ENCODE measurements at regions not wholly inside any gene's neighbourhood (a gene's known extent, or its start where the extent isn't known, plus 50 kb on each side); places are given as distances from the start of the nearest gene placed in this dataset.
"Not testable (repeated sequence)": the region's sequence is repeated elsewhere in the genome, so short reads cannot be mapped to it uniquely, and the experiment has no call there.

DNA sequence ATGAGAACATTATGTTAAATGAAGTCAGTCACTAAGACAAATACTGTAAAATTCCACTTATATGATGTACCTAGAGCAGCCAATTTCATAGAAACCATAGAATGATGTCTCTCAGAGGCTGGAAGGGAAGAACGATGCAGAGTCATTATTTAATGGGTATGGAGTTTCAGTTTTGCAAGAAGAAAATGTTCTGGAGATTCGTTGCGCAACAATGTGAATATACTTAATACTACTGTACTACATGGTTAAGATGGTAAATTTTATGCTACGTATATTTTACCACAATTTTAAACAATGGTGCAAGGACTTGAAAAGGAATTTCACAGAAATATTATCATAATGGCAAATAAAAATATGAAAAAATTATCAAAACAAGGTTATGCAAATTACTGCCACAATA, 972.6 kb downstream of the KCNMA1 start:
- no peak for DNase-seq (ENCODE audit: low spot score)

DNA sequence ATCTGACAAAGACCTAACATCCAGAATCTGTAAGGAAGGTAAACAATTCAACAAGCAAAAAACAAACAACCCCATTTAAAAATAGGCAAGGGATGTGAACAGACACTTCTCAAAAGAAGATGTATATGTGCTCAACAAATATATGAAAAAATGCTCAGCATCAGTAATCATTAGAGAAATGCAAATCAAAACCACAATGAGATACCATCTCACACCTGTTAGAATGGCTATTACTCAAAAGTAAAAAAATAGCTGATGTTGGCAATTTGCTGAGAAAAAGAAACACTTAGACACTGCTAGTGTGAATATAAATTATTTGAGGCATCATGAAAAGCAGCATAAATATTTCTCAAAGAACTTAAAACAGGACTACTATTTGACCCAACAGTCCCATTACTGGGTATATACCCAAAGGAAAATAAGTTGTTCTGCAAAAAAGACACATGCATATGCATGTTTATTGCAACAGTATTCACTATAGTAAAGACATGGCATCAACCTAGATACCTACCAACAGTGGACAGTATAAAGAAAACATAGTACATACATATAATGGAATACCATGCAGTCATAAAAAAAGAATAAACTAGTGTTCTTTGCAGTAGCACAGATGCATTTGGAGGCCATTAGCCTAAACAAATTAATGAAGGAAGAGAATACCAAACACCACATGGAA, 980.1 kb downstream of the KCNMA1 start:
- no peak for DNase-seq (ENCODE audit: low spot score)

DNA sequence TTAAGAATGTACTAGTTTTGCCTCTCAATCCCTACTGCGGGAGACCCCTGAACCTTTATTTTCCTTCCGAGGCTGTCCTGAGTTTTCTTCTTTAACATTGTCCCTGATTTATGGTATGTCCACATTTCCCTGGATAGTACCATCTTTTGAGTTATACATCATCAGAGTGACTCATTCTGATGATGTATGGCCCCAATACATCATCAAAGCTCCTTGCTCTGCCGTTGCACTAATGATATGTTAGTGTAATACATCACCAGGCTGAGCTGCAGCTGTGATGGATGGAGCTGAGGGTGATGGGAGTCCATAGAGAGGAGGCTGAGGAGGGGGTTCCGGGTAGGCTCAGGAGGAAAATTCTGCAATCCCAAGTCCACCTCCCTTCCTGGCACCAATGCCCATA, 986.5 kb downstream of the KCNMA1 start:
- no peak for DNase-seq (ENCODE audit: low spot score)

DNA sequence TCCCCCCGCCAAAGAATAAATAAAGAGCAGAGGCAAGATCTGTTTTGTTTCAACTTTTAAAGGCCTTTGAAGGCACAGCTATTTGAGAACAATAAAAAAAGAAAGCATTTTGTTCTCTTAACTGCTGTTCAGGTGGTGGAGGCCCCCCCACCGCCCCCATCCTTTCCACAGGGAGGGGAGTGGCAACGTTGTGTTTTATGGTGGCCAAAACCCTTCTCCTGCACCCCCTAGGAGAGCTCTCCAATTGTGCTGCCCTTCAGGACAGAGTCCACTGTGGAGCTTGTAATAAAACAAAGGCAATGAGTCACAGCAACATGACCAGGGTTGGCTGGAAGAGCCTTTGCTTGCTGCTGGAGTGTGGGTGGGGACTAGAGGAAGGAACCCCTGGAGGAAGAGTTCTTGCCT, 987.9 kb downstream of the KCNMA1 start:
- no peak for DNase-seq (ENCODE audit: low spot score)

DNA sequence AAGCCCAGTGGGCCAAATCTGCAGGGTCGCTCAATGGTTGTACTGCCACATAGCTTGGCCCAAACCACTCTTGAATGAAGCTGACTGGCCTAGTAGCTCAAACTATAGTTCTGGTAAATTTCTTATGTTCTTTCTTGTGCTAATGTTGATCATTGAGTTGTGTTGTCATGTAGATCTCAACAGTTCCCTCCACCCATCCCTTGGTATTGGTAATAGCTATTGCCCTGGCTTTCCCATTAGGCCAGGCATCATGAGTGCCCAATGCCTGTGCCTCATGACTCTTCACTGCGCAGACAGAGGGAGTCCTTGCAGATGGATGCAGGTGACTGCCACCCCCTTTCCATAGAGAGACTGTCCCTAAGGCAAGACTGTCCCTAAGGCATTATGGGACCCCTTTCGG, 988.4 kb downstream of the KCNMA1 start:
- DNase-seq (ENCODE audit: low spot score), result no peak

DNA sequence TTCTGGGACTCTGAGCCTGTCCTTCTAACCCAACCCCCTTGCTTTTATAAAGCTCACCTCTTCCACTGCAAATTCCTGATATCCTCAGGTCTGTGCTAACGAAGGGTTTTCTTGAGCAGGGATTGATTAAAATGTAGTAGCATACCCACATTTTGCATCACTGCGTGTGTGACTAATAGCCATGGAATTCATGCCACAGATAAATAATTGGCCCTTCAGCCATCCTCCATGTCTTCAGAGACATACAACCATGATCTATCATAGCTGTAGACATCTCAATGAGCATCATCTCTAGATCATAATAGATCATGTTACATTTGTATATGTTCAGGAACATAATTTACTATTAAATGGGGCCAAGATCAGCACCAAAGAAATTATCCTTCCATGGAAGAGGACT, 990.3 kb downstream of the KCNMA1 start:
- no peak for DNase-seq (ENCODE audit: low spot score)

DNA sequence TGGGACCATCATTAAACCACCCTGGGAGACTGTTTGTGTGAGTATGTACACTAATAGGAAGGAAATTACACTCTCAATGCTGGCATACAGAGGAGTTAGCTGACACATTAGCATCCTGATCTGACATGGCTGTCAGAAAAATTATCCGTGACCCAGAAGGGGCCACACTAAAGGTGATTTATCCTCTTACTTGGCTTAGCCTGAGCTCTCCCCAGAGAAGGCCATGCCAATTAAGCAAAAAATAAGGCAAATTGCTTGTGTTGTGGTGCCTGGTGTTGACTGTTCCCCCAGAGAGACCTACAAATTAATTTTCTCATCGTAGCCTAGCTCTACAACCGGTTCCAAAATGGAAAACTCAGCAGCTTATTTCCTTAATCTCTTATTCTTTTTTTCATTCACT, 992.3 kb downstream of the KCNMA1 start:
- no peak for DNase-seq (ENCODE audit: low spot score)

DNA sequence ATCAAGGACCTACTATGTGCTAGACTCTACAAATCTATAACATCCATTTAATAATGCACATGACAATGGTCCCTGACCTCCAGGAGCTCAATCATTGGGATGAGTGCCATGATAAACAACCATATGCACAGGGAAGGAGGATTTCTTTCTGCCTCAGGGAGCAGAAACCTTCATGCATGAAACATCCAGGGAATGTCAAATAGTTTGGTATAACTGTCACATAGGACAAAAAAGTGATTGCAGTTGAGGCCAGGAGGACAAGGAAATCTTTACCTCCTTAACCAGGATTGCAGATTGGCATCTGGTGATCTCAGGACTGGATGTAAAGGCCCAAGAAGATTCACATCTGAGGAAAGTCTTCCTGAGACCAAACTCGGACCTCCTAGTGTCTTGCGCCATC, 993.1 kb downstream of the KCNMA1 start:
- no peak for DNase-seq (ENCODE audit: low spot score)

DNA sequence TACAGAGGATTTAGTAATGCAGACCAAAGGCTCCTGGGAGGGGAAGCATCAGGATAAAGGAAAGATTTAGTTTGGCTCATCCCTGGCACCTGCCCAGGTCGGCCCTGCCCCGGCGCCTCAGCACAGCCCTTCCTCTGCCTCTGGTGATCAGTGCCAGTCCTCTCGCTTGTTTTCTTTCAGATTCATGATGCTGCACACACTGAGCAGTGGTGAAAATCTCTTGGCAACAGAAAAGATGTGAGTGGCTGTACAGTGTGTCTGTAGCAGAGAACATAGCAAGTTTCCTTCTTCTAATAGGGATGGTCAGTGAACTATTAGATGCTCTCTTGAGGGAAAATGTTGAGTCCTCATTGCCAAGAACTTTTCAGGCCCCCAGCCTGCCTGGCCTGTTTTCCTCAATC, 994.1 kb downstream of the KCNMA1 start:
- DNase-seq (ENCODE audit: low spot score), result peak; percentile 20

DNA sequence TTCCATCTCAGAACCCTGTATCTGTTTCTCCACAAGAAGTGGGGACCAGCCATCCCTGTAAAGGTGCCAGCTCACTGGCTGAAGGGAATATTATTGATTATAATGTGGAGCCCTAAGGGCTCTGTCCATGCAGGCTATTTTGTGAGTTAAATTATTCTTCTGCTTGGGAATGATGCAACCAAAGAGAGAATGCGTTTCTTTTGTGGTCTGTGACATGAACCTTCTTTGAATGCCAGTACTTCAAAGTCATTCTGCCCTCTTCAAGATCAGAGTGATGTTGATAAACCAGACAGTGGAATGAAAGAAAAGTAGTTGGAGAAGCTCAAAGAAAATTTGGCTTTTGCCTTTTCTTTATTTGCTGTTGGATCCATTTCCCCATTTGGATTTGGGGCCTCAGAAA, 995.2 kb downstream of the KCNMA1 start:
- no peak for DNase-seq (ENCODE audit: low spot score)

DNA sequence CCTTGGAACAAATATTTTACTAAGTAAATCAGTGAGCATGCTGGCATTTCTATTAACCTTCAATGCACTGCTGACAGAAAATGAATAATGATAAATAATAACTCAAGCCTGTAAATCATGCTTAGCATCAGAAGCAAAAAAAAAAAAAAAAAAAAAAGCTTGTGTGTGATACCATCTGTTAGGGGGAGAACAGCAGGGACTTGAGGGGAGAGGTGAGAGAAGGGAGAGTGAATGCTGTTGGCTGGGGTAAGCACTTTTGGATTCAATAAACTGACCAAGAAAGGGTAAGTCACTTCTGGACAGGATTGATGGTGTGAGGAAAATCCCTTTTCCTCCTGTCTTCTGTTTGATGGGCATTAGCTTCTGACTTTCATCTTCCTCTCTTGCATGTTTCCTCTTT, 996.4 kb downstream of the KCNMA1 start:
- DNase-seq (ENCODE audit: low spot score), result no peak

DNA sequence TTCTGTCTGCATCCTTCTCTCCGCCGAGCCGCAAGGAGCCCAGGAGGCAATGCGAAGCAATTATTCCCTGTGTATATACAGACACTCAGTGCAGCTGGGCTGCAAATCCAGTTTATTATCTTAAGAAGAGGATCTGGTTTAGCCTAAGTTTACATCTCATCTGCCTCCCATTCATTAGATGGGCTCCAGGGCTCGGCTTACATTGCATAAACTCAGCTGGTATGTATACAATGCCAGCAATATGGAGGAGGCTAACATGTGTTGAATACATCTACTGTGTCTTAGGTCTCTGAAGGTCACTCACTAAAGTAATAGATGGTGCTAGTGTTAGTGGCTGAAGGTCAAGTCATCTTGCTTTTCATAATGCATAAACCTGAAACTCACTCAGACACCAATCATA, 996.8 kb downstream of the KCNMA1 start:
- no peak for DNase-seq (ENCODE audit: low spot score)

DNA sequence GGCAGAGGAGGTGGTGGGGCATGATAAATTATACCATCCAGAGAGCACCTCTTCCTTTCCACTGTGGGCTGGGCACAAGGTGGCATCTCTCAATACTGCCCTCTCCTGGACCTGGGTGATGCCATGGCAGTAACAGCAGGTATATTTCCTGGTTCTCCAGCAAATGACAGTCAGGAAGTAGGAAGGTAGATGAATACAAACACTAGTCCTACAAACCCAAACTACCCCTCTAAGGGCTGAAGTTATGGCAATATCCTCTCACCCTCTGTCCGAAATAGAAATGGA, 1004.9 kb downstream of the KCNMA1 start:
- DNase-seq (ENCODE audit: low spot score), result peak; percentile 15

DNA sequence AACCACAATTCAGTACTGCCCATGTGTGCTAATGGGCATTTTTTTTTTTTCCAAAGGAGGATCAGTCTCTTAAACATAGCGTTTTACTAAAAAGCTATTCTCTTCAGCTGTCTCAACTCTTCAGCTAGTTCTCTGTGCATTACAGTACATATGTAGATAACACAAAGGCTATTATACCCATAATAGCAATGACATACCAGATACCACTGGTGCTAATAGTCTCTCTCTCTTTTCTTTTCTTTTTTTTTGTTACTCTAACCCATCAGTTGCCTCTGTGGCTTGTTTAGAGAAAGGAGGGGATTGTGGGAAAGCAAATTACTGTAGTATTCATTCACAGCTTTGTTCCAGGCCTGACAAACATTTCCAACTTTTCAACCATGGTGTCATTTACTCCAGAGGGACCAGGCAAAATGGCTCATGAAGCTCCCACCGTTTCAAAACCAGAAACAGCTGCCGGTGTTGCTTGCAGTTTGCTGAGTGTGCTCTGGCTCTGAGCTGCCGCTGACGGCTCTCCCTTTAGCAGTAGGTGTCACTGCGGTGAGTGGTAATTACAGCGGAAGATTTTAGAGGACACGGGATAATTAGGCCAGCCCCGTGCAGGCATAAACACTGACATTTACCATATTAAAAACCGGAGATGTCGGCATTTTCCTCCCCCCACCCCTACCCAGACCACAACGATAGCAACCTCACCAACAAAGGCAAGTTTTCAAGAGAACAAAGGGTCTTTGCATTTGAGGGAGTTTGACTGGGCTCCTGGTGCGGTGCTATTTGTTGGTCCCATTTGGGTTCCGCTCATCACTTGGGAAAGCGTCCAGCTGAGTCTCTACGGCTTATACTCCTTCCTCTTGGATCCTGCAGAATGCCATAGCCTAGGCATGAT, 1005.5 kb downstream of the KCNMA1 start:
- peak; percentile 17 for DNase-seq (ENCODE audit: low spot score)

DNA sequence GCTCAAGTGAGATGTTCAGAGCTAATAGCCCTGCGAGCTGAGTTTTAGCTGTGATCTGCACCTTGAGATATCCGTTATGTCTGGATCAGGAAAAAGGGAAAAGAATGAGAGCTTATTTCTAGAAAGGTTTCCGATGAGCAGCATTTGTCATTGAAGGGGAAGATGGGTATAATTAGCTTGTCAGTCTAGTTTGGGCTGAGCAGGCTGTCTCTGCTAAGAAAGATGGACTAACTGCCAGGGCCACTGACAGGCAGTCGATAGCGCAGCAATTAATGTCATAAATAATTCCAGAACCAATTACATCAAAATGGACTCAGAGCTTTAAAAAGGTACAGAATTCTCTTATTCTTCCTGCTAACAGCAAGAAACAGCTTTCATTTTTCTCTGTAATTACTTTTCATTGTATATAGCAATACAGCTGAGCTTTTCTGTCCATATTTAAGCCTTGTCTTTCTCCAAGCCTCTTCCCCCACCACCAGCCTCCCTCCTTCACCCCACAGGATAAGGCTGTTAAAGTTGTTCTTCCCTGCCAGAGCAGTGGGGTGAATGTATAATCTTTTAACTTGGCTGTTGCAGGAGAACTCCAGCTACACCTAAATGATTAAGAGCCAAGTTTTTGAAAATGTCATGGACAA, 1006.5 kb downstream of the KCNMA1 start:
- DNase-seq (ENCODE audit: low spot score), result no peak

DNA sequence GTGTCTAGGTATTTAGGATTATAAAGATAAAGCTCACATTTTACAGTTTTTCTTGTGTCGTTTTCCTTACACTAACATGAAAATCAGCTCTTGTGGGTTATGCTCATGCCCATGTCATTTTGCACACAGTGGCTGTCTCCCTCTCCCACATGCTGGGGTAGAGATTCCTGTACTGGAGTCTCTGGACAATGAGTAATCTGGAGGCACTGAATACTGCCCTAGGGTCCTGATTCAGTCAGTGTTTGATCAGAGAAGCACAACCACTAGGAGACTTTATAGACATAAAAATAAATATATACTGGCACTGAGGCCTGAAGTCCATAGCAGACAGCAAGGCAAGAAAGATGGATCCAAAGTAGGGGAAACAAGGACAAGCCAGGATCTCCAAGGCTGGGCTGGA, 1008.8 kb downstream of the KCNMA1 start:
- DNase-seq (ENCODE audit: low spot score), result no peak

DNA sequence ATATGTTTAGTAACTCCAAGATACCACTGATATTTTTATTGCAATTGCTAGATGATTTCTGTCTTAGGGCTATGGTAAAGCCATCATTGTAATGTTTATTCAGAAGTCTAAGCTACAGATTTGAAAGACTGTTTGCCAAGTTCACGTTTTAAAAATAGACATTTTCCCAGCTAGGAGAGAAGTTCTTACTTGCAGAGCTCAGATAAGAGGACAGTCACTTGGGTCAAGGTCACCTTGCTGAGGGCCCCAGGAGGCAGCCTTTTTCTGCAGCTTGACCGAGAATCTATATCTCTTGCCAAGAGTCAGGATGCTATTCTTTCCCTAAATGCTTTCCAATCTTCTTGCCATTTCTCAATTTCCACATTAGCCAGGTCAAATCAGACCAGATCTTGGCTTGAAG, 1011.2 kb downstream of the KCNMA1 start:
- no peak for DNase-seq (ENCODE audit: low spot score)

DNA sequence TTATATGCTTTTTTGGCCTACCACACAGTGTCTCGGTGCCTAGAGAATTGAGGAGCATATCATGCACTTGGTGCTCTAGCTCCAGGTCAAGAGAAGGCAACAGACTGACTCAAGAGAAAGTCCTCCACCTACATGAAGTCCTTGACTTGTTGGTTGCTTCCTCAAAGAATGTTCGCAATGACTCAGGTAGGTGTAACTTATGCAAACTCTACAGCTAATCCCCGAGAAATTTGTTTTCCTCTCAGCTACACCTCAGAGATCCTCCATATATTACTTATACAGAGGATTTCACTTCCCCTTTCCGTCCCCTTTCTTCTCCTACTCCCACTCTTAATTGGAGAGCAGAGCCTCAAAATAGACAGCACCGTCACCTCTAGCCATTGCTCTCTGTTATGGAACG, 1013.1 kb downstream of the KCNMA1 start:
- DNase-seq (ENCODE audit: low spot score), result no peak

DNA sequence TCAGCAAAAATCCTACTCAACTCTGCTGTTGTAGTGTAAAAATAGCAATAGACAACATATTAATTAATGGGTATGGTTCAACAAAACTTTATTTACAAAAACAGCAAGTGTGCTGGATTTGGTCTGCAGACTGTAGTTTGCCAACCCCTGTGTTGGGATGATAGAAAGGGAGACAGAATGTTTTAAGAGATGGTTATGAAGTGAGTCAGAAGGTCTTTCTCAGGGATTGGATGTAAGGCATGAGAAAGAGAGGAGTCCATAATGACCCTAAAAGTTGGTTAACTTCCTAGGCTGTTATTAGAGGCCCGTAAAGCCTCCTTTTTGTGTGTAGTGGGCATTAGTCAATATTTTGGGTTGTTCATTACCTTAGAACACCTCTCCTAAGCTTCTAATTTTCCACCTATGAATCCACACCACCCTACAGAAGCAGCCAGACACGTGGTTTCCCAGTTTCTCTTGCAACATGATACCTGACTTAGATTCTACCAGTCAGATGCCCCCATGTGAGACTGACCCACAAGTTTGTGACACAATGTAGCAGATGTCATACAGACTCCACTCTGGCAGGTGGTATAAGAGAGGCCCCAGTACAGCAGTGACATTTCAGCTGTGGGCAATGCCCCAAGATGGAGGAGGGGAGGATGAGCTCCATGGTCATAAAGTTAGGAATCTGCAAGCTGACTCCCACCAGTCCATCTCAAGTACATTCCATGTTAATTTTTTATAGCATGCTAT, 1015.6 kb downstream of the KCNMA1 start:
- no peak for DNase-seq (ENCODE audit: low spot score)

DNA sequence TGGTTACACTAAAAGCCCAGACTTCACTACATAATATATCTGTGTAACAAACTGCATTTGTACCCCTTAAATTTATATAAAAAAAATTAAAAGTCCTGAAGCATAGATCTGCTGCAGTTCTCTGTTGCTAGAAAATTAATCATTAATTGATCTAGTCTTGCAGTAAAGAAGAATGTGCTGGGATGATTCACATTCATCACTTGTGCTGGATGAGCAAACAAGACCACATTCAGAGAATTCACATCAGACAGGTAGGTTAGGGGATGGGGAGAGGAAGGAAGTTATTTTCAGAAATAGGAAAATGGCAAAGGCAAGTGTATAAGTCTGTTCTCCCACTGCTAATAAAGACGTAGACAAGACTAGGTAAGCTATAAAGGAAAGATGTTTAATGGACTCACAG, 1019.0 kb downstream of the KCNMA1 start:
- DNase-seq (ENCODE audit: low spot score), result no peak

DNA sequence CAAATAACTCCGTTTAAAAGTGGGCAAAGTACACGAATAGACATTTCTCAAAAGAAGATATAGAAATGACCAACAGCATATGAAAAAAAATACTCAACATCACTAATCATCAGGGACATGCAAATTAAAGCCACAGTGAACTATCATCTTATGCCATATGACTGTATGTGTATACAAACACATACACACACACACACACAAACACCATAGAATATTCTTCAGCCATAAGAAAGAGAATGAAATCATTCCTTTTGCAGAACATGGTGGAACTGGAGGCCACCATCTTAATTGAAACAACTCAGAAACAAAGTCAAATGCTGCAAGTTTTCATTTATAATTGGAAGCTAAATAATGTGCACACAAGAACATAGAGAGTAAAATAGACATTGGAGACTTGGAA, 1019.4 kb downstream of the KCNMA1 start:
- DNase-seq (ENCODE audit: low spot score), result no peak

DNA sequence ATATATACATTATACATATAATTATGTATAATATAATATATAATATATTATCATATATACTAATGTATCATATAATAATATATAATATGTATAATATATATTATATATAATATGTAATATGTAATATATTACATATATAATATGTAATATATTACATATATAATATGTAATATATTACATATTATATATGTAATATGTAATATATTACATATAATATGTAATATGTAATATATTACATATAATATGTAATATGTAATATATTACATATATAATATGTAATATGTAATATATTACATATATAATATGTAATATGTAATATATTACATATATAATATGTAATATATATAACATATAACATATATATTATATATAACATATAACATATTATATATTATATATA, 1020.9 kb downstream of the KCNMA1 start:
- DNase-seq (ENCODE audit: low spot score), result not testable (repeated sequence)

DNA sequence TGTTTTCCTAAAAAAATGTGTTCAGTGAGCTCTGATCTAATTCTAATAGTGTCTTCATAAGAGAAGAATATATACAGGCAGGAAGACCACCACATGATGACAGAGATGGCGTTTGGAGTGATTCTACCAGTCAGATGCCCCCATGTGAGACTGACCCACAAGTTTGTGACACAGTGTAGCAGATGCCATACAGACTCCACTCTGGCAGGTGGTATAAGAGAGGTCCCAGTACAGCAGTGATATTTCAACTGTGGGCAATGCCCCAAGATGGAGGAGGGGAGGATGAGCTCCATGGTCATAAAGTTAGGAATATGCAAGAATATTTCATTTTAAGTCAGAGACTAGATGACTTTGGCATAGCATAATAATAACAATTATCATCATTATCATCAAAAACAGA, 1022.6 kb downstream of the KCNMA1 start:
- DNase-seq (ENCODE audit: low spot score), result no peak

Measured in Ammon's horn (tissue), 1 donor.